Panc1 (cell line): ENCODE measurements at regions not wholly inside any gene's neighbourhood (a gene's known extent, or its start where the extent isn't known, plus 50 kb on each side); places are given as distances from the start of the nearest gene placed in this dataset.

Experiments
- ATAC-seq: fragments of 200-7000 bp; cut with Tn5 transposase; 2 replicates; pipeline ENCODE4 v1.9.1; 2020; ENCODE audit warnings: mild to moderate bottlenecking, moderate library complexity
- BruUV-seq: library from RNA; stranded (reverse); fragments of 400-500 nt; replicated peaks from 2 replicates; lab custom pipeline; 2021; lab: Mats Ljungman, UMichigan
- CTCF ChIA-PET: fragments of 300-600 bp; sonication (Branson Sonifier 250); formaldehyde crosslinking; loops from one replicate; lab custom pipeline; 2022; ENCODE audit warnings: antibody characterized with exemption; lab: Charles Lee
- POLR2A ChIA-PET: fragments of 300-600 bp; sonication (Branson Sonifier 250); formaldehyde crosslinking; loops from one replicate; lab custom pipeline; 2022; ENCODE audit warnings: antibody characterized with exemption; lab: Charles Lee
- DNase-seq: peaks from one replicate; pipeline ENCODE4 v3.0.0-alpha.2; 2010; ENCODE audit warnings: low read depth, low spot score
- H3K27ac ChIP-seq: 2 replicates; pipeline ENCODE4 v1.5.1; 2011; ENCODE audit warnings: mild to moderate bottlenecking, low read length, inconsistent platforms
- H3K27me3 ChIP-seq: fragments of 200-500 bp; sonication (Bioruptor generic); 2 replicates; pipeline ENCODE4 v1.6.0; 2014; ENCODE audit warnings: low read length, inconsistent platforms; ENCODE audit not compliant: control insufficient read depth, insufficient read depth
- H3K36me3 ChIP-seq: fragments of 200-500 bp; sonication (Bioruptor generic); 2 replicates; pipeline ENCODE4 v1.5.1; 2014; ENCODE audit warnings: inconsistent platforms, mild to moderate bottlenecking, low read length, moderate library complexity; ENCODE audit not compliant: control insufficient read depth, insufficient read depth
- H3K4me1 ChIP-seq: 2 replicates; pipeline ENCODE4 v1.5.1; 2011; ENCODE audit warnings: inconsistent platforms, mild to moderate bottlenecking, low read length, moderate library complexity; ENCODE audit not compliant: control insufficient read depth, insufficient read depth
- H3K4me3 ChIP-seq, 2 experiments: 2 replicates each; pipeline ENCODE4 v1.5.1; 2011 to 2012; ENCODE audit warnings: low read depth in 2 of 2, low read length in 2 of 2, mild to moderate bottlenecking in 2 of 2, inconsistent platforms in 1 of 2, moderate library complexity in 1 of 2
- H3K9me3 ChIP-seq: fragments of 200-500 bp; sonication (Bioruptor generic); 2 replicates; pipeline ENCODE4 v1.5.1; 2014; ENCODE audit warnings: low read depth, mild to moderate bottlenecking, inconsistent platforms, low read length, moderate library complexity; ENCODE audit not compliant: control insufficient read depth, insufficient read depth
- POLR2AphosphoS5 ChIP-seq: IDR thresholded peaks from 2 replicates; pipeline ENCODE4 v1.6.1; 2012; ENCODE audit warnings: mild to moderate bottlenecking, low read depth, low read length, moderate library complexity
- SIN3A ChIP-seq: IDR thresholded peaks from 2 replicates; pipeline ENCODE4 v1.6.1; 2012; ENCODE audit warnings: low read depth, mild to moderate bottlenecking, low read length, moderate library complexity, borderline replicate concordance; ENCODE audit not compliant: insufficient read depth
- TCF7L2 ChIP-seq: IDR thresholded peaks from 2 replicates; pipeline ENCODE4 v1.6.1; 2011; ENCODE audit warnings: mild to moderate bottlenecking, low read depth, low read length, inconsistent platforms
- in situ Hi-C: cut with HindIII; loops from 2 replicates; pipeline ENCODE4 v1.10.0; 2016; ENCODE audit warnings: low sequenced_read_pairs, low pct_unique_long_range_greater_than_20kb
- intact Hi-C: fragments of 100-400 bp; cut with micrococcal nuclease; formaldehyde crosslinking; loops from one replicate; pipeline ENCODE4 v1.10.0; 2022; ENCODE audit not compliant: unreplicated experiment
- TF ChIP-seq, protein P1 (sequence below), 2 experiments: IDR thresholded peaks; 2 replicates each; pipeline ENCODE4 v1.6.1; 2011 to 2012; ENCODE audit warnings: low read depth in 2 of 2, control low read depth in 1 of 2, low read length in 1 of 2, mild to moderate bottlenecking in 1 of 2, moderate library complexity in 1 of 2; ENCODE audit not compliant: insufficient read depth in 1 of 2
- TF ChIP-seq, protein P2 (sequence below): fragments of 450-650 bp; IDR thresholded peaks from 2 replicates; pipeline ENCODE4 v1.5.1; 2017; ENCODE audit warnings: mild to moderate bottlenecking

DNA sequence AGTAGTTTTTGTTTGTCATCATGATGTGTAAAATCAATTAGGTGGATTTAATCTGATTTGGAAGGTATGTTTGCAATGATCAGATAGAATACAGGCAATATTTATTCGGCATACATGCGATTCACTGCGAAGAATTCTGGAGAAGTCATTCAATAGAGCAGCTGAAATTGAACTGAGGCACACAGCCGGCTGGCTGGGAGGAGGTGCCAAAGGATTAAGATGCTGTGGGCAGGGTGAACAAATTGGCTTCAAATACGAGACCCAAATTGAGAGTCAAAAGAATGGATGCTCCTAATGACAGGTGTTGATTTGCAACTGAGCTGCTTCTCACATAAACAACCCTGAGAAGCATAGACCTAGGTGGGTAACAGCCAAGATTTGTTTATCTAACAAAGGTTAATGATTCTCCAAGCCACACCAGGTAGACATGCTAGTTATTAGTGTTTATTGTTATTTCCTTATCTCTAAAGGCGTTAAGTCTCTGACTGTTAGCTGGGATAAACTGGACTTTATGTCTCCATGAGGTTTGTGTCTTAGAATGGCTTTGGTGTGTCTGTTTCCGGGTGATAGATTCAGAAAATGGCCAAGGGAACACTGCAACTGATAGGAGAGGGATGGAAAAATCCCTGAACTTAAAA, 55.3 kb upstream of the CLINT1 start:
- DNase-seq (no peak), ATAC-seq (no peak)
- no peaks in the 10 kb centered on the region for H3K9me3 ChIP-seq
- in situ Hi-C loops, result no loop called here
- no TSS peak for BruUV-seq
- ChIA-PET CTCF (no interaction called here), POLR2A (no interaction called here)
- H3K36me3 ChIP-seq, result no peaks in the 10 kb centered on the region
- H3K4me3 ChIP-seq, result no peak overlapping the region
- TF ChIP-seq SIN3A (no peak), POLR2AphosphoS5 (no peak), TCF7L2 (no peak)
- TF ChIP-seq, protein P1, sequence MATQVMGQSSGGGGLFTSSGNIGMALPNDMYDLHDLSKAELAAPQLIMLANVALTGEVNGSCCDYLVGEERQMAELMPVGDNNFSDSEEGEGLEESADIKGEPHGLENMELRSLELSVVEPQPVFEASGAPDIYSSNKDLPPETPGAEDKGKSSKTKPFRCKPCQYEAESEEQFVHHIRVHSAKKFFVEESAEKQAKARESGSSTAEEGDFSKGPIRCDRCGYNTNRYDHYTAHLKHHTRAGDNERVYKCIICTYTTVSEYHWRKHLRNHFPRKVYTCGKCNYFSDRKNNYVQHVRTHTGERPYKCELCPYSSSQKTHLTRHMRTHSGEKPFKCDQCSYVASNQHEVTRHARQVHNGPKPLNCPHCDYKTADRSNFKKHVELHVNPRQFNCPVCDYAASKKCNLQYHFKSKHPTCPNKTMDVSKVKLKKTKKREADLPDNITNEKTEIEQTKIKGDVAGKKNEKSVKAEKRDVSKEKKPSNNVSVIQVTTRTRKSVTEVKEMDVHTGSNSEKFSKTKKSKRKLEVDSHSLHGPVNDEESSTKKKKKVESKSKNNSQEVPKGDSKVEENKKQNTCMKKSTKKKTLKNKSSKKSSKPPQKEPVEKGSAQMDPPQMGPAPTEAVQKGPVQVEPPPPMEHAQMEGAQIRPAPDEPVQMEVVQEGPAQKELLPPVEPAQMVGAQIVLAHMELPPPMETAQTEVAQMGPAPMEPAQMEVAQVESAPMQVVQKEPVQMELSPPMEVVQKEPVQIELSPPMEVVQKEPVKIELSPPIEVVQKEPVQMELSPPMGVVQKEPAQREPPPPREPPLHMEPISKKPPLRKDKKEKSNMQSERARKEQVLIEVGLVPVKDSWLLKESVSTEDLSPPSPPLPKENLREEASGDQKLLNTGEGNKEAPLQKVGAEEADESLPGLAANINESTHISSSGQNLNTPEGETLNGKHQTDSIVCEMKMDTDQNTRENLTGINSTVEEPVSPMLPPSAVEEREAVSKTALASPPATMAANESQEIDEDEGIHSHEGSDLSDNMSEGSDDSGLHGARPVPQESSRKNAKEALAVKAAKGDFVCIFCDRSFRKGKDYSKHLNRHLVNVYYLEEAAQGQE (IDR thresholded peaks at IDR 0.05; ENCODE audit: insufficient read depth in 1 of 2, low read depth in 2 of 2, low read length in 1 of 2), result no peak
- TF ChIP-seq, protein P2, sequence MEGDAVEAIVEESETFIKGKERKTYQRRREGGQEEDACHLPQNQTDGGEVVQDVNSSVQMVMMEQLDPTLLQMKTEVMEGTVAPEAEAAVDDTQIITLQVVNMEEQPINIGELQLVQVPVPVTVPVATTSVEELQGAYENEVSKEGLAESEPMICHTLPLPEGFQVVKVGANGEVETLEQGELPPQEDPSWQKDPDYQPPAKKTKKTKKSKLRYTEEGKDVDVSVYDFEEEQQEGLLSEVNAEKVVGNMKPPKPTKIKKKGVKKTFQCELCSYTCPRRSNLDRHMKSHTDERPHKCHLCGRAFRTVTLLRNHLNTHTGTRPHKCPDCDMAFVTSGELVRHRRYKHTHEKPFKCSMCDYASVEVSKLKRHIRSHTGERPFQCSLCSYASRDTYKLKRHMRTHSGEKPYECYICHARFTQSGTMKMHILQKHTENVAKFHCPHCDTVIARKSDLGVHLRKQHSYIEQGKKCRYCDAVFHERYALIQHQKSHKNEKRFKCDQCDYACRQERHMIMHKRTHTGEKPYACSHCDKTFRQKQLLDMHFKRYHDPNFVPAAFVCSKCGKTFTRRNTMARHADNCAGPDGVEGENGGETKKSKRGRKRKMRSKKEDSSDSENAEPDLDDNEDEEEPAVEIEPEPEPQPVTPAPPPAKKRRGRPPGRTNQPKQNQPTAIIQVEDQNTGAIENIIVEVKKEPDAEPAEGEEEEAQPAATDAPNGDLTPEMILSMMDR, result no peak
- H3K27ac ChIP-seq, result no peak overlapping the region
- intact Hi-C loops, result no loop called here
- no peaks in the 10 kb centered on the region for H3K27me3 ChIP-seq
- no peaks in the 10 kb centered on the region for H3K4me1 ChIP-seq

DNA sequence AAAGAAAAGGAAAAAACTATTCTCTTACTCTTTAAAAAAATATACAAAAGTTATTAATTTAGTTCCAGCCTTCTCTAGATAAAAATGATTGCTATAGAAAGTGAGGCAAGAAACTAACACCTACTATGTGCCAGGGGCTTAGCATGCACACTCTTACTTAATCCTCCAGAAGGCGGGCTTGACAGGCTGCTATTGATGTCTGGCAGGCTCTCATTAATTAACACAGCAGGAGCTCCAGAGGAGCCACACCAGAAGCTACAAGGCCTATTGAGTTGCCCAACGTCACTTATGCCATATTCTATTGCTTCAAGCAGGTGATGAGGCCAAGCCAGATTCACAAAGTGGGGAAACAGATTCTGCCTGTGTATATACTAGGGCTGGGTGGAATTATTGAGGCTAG, 54.6 kb upstream of the CLINT1 start:
- ChIA-PET CTCF (no interaction called here), POLR2A (no interaction called here)
- Histone ChIP-seq H3K27ac (no peak overlapping the region), H3K4me3 (no peak overlapping the region), H3K9me3 (no peaks in the 10 kb centered on the region), H3K4me1 (no peaks in the 10 kb centered on the region), H3K36me3 (no peaks in the 10 kb centered on the region), H3K27me3 (no peaks in the 10 kb centered on the region)
- ATAC-seq, result no peak
- intact Hi-C loops, result no loop called here
- TF ChIP-seq TCF7L2 (no peak), SIN3A (no peak), POLR2AphosphoS5 (no peak)
- TF ChIP-seq, protein P2, result no peak
- TF ChIP-seq, protein P1 (IDR thresholded peaks at IDR 0.05; ENCODE audit: insufficient read depth in 1 of 2, low read depth in 2 of 2, low read length in 1 of 2), result no peak
- in situ Hi-C loops, result no loop called here
- no TSS peak for BruUV-seq
- no peak for DNase-seq
